Neuronal stem cell (in vitro differentiated cells): ENCODE measurements at regions not wholly inside any gene's neighbourhood (a gene's known extent, or its start where the extent isn't known, plus 50 kb on each side); places are given as distances from the start of the nearest gene placed in this dataset.

Source experiments
- DNase-seq: peaks from one replicate; pipeline ENCODE4 v3.0.0-alpha.2; 2013; ENCODE audit warnings: low spot score
- H2AFZ ChIP-seq: one replicate; pipeline ENCODE4 v1.6.1; 2013; ENCODE audit warnings: mild to moderate bottlenecking, low read length, inconsistent platforms
- H2AK5ac ChIP-seq: 2 replicates; pipeline ENCODE4 v1.6.1; 2013; ENCODE audit warnings: low read depth, mild to moderate bottlenecking, inconsistent platforms, low read length, moderate library complexity, mixed read lengths
- H2BK120ac ChIP-seq: 2 replicates; pipeline ENCODE4 v1.6.1; 2013; ENCODE audit warnings: low read depth, mild to moderate bottlenecking, inconsistent platforms, low read length, moderate library complexity, mixed read lengths
- H2BK12ac ChIP-seq: one replicate; pipeline ENCODE4 v1.6.1; 2013; ENCODE audit warnings: low read length, inconsistent platforms
- H2BK15ac ChIP-seq: 2 replicates; pipeline ENCODE4 v1.6.1; 2013; ENCODE audit warnings: mild to moderate bottlenecking, low read length, inconsistent platforms, mixed read lengths
- H2BK5ac ChIP-seq: one replicate; pipeline ENCODE4 v1.6.1; 2013; ENCODE audit warnings: inconsistent platforms, mild to moderate bottlenecking, low read length, moderate library complexity
- H3K14ac ChIP-seq: one replicate; pipeline ENCODE4 v1.6.1; 2013; ENCODE audit warnings: low read length, inconsistent platforms
- H3K18ac ChIP-seq: 2 replicates; pipeline ENCODE4 v1.6.1; 2013; ENCODE audit warnings: low read length, inconsistent platforms
- H3K23ac ChIP-seq: 2 replicates; pipeline ENCODE4 v1.6.1; 2013; ENCODE audit warnings: low read depth, mild to moderate bottlenecking, mixed read lengths, low read length, inconsistent platforms; ENCODE audit not compliant: poor library complexity
- H3K27ac ChIP-seq: replicated peaks from 3 replicates; pipeline ENCODE4 v1.5.1; 2013; ENCODE audit warnings: low read length, inconsistent platforms
- H3K27me3 ChIP-seq, 3 experiments: 2 replicates each; pipeline ENCODE4 v1.6.1; 2013; ENCODE audit warnings: low read length in 3 of 3, mild to moderate bottlenecking in 2 of 3, inconsistent platforms in 1 of 3, low read depth in 1 of 3, mixed read lengths in 1 of 3, moderate library complexity in 1 of 3; ENCODE audit not compliant: control insufficient read depth in 3 of 3, insufficient read depth in 3 of 3
- H3K36me3 ChIP-seq, 2 donors: replicated peaks in 1 of 2; 2 replicates each; pipeline ENCODE4 v1.6.1; 2013; ENCODE audit warnings: low read length in 2 of 2; ENCODE audit not compliant: control insufficient read depth in 2 of 2, insufficient read depth in 2 of 2
- H3K4ac ChIP-seq: 2 replicates; pipeline ENCODE4 v1.6.1; 2013; ENCODE audit warnings: inconsistent platforms, mild to moderate bottlenecking, low read length, moderate library complexity
- H3K4me1 ChIP-seq, 2 donors: 1 replicate in 1 of 2; 2 replicates in 1 of 2; pipeline ENCODE4 v1.6.1; 2013; ENCODE audit warnings: low read length in 2 of 2, low read depth in 1 of 2; ENCODE audit not compliant: control insufficient read depth in 2 of 2, insufficient read depth in 1 of 2
- H3K4me2 ChIP-seq: one replicate; pipeline ENCODE4 v1.6.1; 2013; ENCODE audit warnings: mild to moderate bottlenecking, low read length, inconsistent platforms; ENCODE audit not compliant: insufficient read depth, poor library complexity, severe bottlenecking
- H3K4me3 ChIP-seq, 2 donors: 2 replicates each; pipeline ENCODE4 v1.5.1; 2013; ENCODE audit warnings: low read length in 2 of 2, mild to moderate bottlenecking in 2 of 2, inconsistent platforms in 1 of 2, moderate library complexity in 1 of 2
- H3K79me1 ChIP-seq: one replicate; pipeline ENCODE4 v1.6.1; 2013; ENCODE audit warnings: low read depth, mild to moderate bottlenecking, inconsistent platforms, low read length, moderate library complexity
- H3K9ac ChIP-seq: one replicate; pipeline ENCODE4 v1.6.1; 2013; ENCODE audit warnings: mild to moderate bottlenecking, low read depth, low read length, inconsistent platforms; ENCODE audit not compliant: poor library complexity
- H3K9me3 ChIP-seq, 2 donors: replicated peaks in 1 of 2; 2 replicates each; pipeline versions ENCODE3 to v1.6.1; 2013; ENCODE audit warnings: low read length in 2 of 2, mild to moderate bottlenecking in 2 of 2, inconsistent platforms in 1 of 2, low read depth in 1 of 2, mixed read lengths in 1 of 2, moderate library complexity in 1 of 2; ENCODE audit not compliant: control insufficient read depth in 2 of 2, insufficient read depth in 1 of 2
- H4K8ac ChIP-seq: one replicate; pipeline ENCODE4 v1.6.1; 2013; ENCODE audit warnings: low read depth, mild to moderate bottlenecking, inconsistent platforms, low read length, moderate library complexity
- H4K91ac ChIP-seq: one replicate; pipeline ENCODE4 v1.6.1; 2013; ENCODE audit warnings: low read length, low read depth, mild to moderate bottlenecking, inconsistent platforms; ENCODE audit not compliant: poor library complexity
- WGBS, 2 donors: extraction: QIAGEN DNeasy Blood & Tissue Kit; methylation state at CpG; one replicate each; pipeline ENCODE4 v1.1.7; 2013; ENCODE audit warnings: missing lambda C conversion rate in 2 of 2, mixed read lengths in 1 of 2; ENCODE audit not compliant: insufficient read length in 2 of 2, insufficient replicate concordance in 1 of 2; ENCODE audit errors: extremely low coverage in 2 of 2; 5-methylcytosine and 5-hydroxymethylcytosine counted together

GRCh38 chr16:35370617-35371016 lies 1911.2 kb downstream of the TP53TG3F start:
- Histone ChIP-seq H3K9me3 (peaks cover 0 to 37% of the 10 kb centered on the region in 2 donors), H3K18ac (no peak overlapping the region), H3K9ac (no peak overlapping the region), H3K27me3 (no peaks in the 10 kb centered on the region), H3K23ac (no peak overlapping the region), H3K36me3 (no peaks in the 10 kb centered on the region), H3K4me3 (no peak overlapping the region), H2AFZ (no peak overlapping the region), H3K14ac (no peak overlapping the region), H4K8ac (no peak overlapping the region), H2BK15ac (no peak overlapping the region), H3K4me2 (no peak overlapping the region), H2BK12ac (no peak overlapping the region), H3K79me1 (no peaks in the 10 kb centered on the region), H4K91ac (no peak overlapping the region), H3K4ac (no peak overlapping the region), H2AK5ac (no peak overlapping the region), H2BK5ac (no peak overlapping the region), H3K4me1 (no peaks in the 10 kb centered on the region), H2BK120ac (no peak overlapping the region), H3K27ac (no peak overlapping the region)
- no CpG with 5 or more reads among the region's 1 CpG for WGBS, 2 donors
- no peak for DNase-seq

GRCh38 chr16:35377142-35377541 lies 1917.7 kb downstream of the TP53TG3F start:
- no peak overlapping the region for H2BK12ac ChIP-seq
- H3K9ac ChIP-seq, result no peak overlapping the region
- H3K4me3 ChIP-seq, result no peak overlapping the region
- no peak overlapping the region for H4K91ac ChIP-seq
- H2AK5ac ChIP-seq, result no peak overlapping the region
- H3K9me3 ChIP-seq, result peaks cover 0 to 9% of the 10 kb centered on the region in 2 donors
- H3K27ac ChIP-seq, result no peak overlapping the region
- no peak overlapping the region for H2AFZ ChIP-seq
- no peaks in the 10 kb centered on the region for H3K36me3 ChIP-seq
- no peaks in the 10 kb centered on the region for H3K79me1 ChIP-seq
- no peak for DNase-seq
- H2BK15ac ChIP-seq, result no peak overlapping the region
- H3K4me2 ChIP-seq, result no peak overlapping the region
- H2BK5ac ChIP-seq, result no peak overlapping the region
- no peak overlapping the region for H3K18ac ChIP-seq
- WGBS, 2 donors, result no CpG with 5 or more reads among the region's 2 CpGs
- no peak overlapping the region for H3K14ac ChIP-seq
- no peak overlapping the region for H3K23ac ChIP-seq
- H3K4ac ChIP-seq, result no peak overlapping the region
- no peaks in the 10 kb centered on the region for H3K27me3 ChIP-seq
- no peak overlapping the region for H4K8ac ChIP-seq
- no peaks in the 10 kb centered on the region for H3K4me1 ChIP-seq
- H2BK120ac ChIP-seq, result no peak overlapping the region

GRCh38 chr16:35386619-35387018 lies 1927.2 kb downstream of the TP53TG3F start:
- no peak overlapping the region for H3K9ac ChIP-seq
- H2BK120ac ChIP-seq, result no peak overlapping the region
- no peak overlapping the region for H3K27ac ChIP-seq
- no peaks in the 10 kb centered on the region for H3K36me3 ChIP-seq
- no peak overlapping the region for H3K23ac ChIP-seq
- H2BK5ac ChIP-seq, result no peak overlapping the region
- H2AK5ac ChIP-seq, result no peak overlapping the region
- no peak overlapping the region for H4K91ac ChIP-seq
- no peak overlapping the region for H3K18ac ChIP-seq
- DNase-seq, result no peak
- no peak overlapping the region for H3K14ac ChIP-seq
- H3K4me2 ChIP-seq, result no peak overlapping the region
- WGBS, 2 donors, result no CpG with 5 or more reads among the region's 2 CpGs
- no peak overlapping the region for H3K4ac ChIP-seq
- H2BK12ac ChIP-seq, result no peak overlapping the region
- H3K4me3 ChIP-seq, result no peak overlapping the region
- no peak overlapping the region for H4K8ac ChIP-seq
- H3K4me1 ChIP-seq, result no peaks in the 10 kb centered on the region
- H2BK15ac ChIP-seq, result no peak overlapping the region
- no peaks in the 10 kb centered on the region for H3K79me1 ChIP-seq
- H3K27me3 ChIP-seq, result no peaks in the 10 kb centered on the region
- H3K9me3 ChIP-seq, result peaks cover 0 to 14% of the 10 kb centered on the region in 2 donors
- no peak overlapping the region for H2AFZ ChIP-seq

- peaks cover 0 to 40% of the 10 kb centered on the region in 2 donors for H3K9me3 ChIP-seq
Measured at GRCh38 chr16:35391328-35391727, 1931.9 kb downstream of the TP53TG3F start.

More at GRCh38 chr16:35391328-35391727, 1931.9 kb downstream of the TP53TG3F start:
- no peak overlapping the region for H3K4me2 ChIP-seq
- no peak overlapping the region for H3K23ac ChIP-seq
- no peak overlapping the region for H2BK5ac ChIP-seq
- no peak overlapping the region for H2BK15ac ChIP-seq
- peak overlapping the region; percentile 59 for H2AFZ ChIP-seq
- H3K27me3 ChIP-seq, result no peaks in the 10 kb centered on the region
- H3K18ac ChIP-seq, result no peak overlapping the region
- no peak overlapping the region for H3K4ac ChIP-seq
- H2BK12ac ChIP-seq, result no peak overlapping the region
- no peak overlapping the region for H3K4me3 ChIP-seq
- no peaks in the 10 kb centered on the region for H3K4me1 ChIP-seq
- H2BK120ac ChIP-seq, result no peak overlapping the region
- H2AK5ac ChIP-seq, result no peak overlapping the region
- H3K27ac ChIP-seq, result no peak overlapping the region
- WGBS, 2 donors, result no CpG with 5 or more reads among the region's 10 CpGs
- H3K14ac ChIP-seq, result no peak overlapping the region
- no peak overlapping the region for H4K91ac ChIP-seq
- H4K8ac ChIP-seq, result no peak overlapping the region
- H3K9ac ChIP-seq, result no peak overlapping the region
- H3K79me1 ChIP-seq, result no peaks in the 10 kb centered on the region
- no peaks in the 10 kb centered on the region for H3K36me3 ChIP-seq
- DNase-seq, result no peak
